Endothelial cell of umbilical vein (primary cell): ENCODE measurements at regions not wholly inside any gene's neighbourhood (a gene's known extent, or its start where the extent isn't known, plus 50 kb on each side); places are given as distances from the start of the nearest gene placed in this dataset.

ENCODE experiments used
- BruUV-seq: library from RNA; stranded (reverse); fragments of 400-500 nt; replicated peaks from 2 replicates; lab custom pipeline; 2021; lab: Mats Ljungman, UMichigan
- CTCF ChIA-PET: fragments of 300-600, 350-600 bp; sonication (Branson Sonifier 250); formaldehyde crosslinking; loops from one replicate; lab custom pipeline; 2021; ENCODE audit warnings: antibody characterized with exemption, inconsistent platforms; lab: Charles Lee
- POLR2A ChIA-PET: fragments of 300-600, 350-600 bp; sonication (Branson Sonifier 250); formaldehyde crosslinking; loops from one replicate; lab custom pipeline; 2021; ENCODE audit warnings: antibody characterized with exemption, inconsistent platforms; lab: Charles Lee
- DNase-seq: peaks from one replicate; pipeline ENCODE4 v3.0.0-alpha.2; 2011; ENCODE audit warnings: low read depth, low spot score
- FAIRE-seq: peaks from 2 replicates; lab custom pipeline; 2011; peaks lifted over from hg19 to GRCh38; lab: Jason Lieb, UNC
- H2AFZ ChIP-seq: 2 replicates; pipeline ENCODE4 v1.6.0; 2012; ENCODE audit warnings: low read depth, low read length, control low read depth, inconsistent platforms
- H3K27ac ChIP-seq: 2 replicates; pipeline ENCODE4 v1.5.1; 2011; ENCODE audit warnings: low read depth, mild to moderate bottlenecking, control low read depth, low read length, moderate library complexity; ENCODE audit not compliant: insufficient read depth
- H3K27me3 ChIP-seq, 2 experiments: 2 replicates each; pipeline versions ENCODE4 v1.6.0 to v1.6.1; 2011; ENCODE audit warnings: low read length in 2 of 2, mixed read lengths in 1 of 2; ENCODE audit not compliant: control insufficient read depth in 2 of 2, insufficient read depth in 2 of 2
- H3K36me3 ChIP-seq, 2 experiments: 2 replicates in 1 of 2; 3 replicates in 1 of 2; pipeline ENCODE4 v1.5.1; 2011; ENCODE audit warnings: low read length in 2 of 2, mild to moderate bottlenecking in 1 of 2, moderate library complexity in 1 of 2; ENCODE audit not compliant: control insufficient read depth in 2 of 2, insufficient read depth in 2 of 2; ENCODE audit errors: extremely low read depth in 1 of 2
- H3K4me1 ChIP-seq: 3 replicates; pipeline ENCODE4 v1.5.1; 2011; ENCODE audit warnings: mild to moderate bottlenecking, low read length; ENCODE audit not compliant: control insufficient read depth, insufficient read depth; ENCODE audit errors: extremely low read depth
- H3K4me2 ChIP-seq: 2 replicates; pipeline ENCODE4 v1.6.1; 2011; ENCODE audit warnings: low read length, control low read depth, mixed read lengths; ENCODE audit not compliant: insufficient read depth
- H3K4me3 ChIP-seq, 3 experiments: fragments of 200-600 bp in 1 of 3; sonication (generic), shearing (Covaris generic) in 1 of 3; replicated peaks in 1 of 3; 2 replicates each; pipeline ENCODE4 v1.5.1; 2011 to 2016; ENCODE audit warnings: control low read depth in 3 of 3, low read length in 3 of 3, mild to moderate bottlenecking in 2 of 3, inconsistent platforms in 1 of 3, low read depth in 1 of 3, moderate library complexity in 1 of 3; ENCODE audit not compliant: insufficient read depth in 1 of 3
- H3K79me2 ChIP-seq: 2 replicates; pipeline ENCODE4 v1.6.0; 2012; ENCODE audit warnings: low read length, inconsistent platforms; ENCODE audit not compliant: control insufficient read depth, insufficient read depth
- H3K9ac ChIP-seq: replicated peaks from 2 replicates; pipeline ENCODE3; 2011; ENCODE audit warnings: low read length, control low read depth; ENCODE audit not compliant: insufficient read depth; ENCODE audit errors: extremely low read depth
- H3K9me1 ChIP-seq: replicated peaks from 3 replicates; pipeline ENCODE4 v1.6.0; 2011; ENCODE audit warnings: mild to moderate bottlenecking, low read length; ENCODE audit not compliant: control insufficient read depth, insufficient read depth; ENCODE audit errors: extremely low read depth
- H3K9me3 ChIP-seq: replicated peaks from 2 replicates; pipeline ENCODE4 v1.5.1; 2012; ENCODE audit warnings: low read length, inconsistent platforms; ENCODE audit not compliant: control insufficient read depth, insufficient read depth
- H4K20me1 ChIP-seq: replicated peaks from 2 replicates; pipeline ENCODE3; 2011; ENCODE audit warnings: mild to moderate bottlenecking, low read length; ENCODE audit not compliant: control insufficient read depth, insufficient read depth; ENCODE audit errors: extremely low read depth
- CTCF ChIP-seq, 2 donors: IDR thresholded peaks; 1 replicate in 1 of 2; 2 replicates in 1 of 2; pipeline ENCODE4 v1.5.1; 2011; ENCODE audit warnings: low read length in 2 of 2, mild to moderate bottlenecking in 2 of 2, moderate library complexity in 2 of 2, control low read depth in 1 of 2, inconsistent platforms in 1 of 2, low read depth in 1 of 2; ENCODE audit not compliant: insufficient read depth in 1 of 2; ENCODE audit errors: extremely low read depth in 1 of 2
- EZH2 ChIP-seq: IDR thresholded peaks from 2 replicates; pipeline ENCODE4 v1.6.1; 2012; ENCODE audit warnings: borderline replicate concordance, low read depth, mild to moderate bottlenecking, moderate library complexity, low read length, inconsistent platforms; ENCODE audit not compliant: severe bottlenecking
- FOS ChIP-seq: IDR thresholded peaks from 2 replicates; pipeline ENCODE4 v1.6.1; 2011; ENCODE audit warnings: mild to moderate bottlenecking, low read length, moderate library complexity, borderline replicate concordance; ENCODE audit not compliant: insufficient read depth
- GATA2 ChIP-seq: IDR thresholded peaks from 2 replicates; pipeline ENCODE4 v1.7.0; 2011; ENCODE audit warnings: low read depth, mild to moderate bottlenecking, moderate library complexity, mixed read lengths, low read length; ENCODE audit not compliant: insufficient read length, insufficient read depth
- JUN ChIP-seq: IDR thresholded peaks from 2 replicates; pipeline ENCODE4 v1.6.1; 2011; ENCODE audit warnings: borderline replicate concordance, low read depth; ENCODE audit not compliant: insufficient read length, insufficient read depth
- MAX ChIP-seq: IDR thresholded peaks from 2 replicates; pipeline ENCODE4 v1.6.1; 2011; ENCODE audit not compliant: insufficient read depth, insufficient read length
- MYC ChIP-seq: IDR thresholded peaks from one replicate; pipeline ENCODE4 v1.6.1; 2011; ENCODE audit warnings: mild to moderate bottlenecking, low read depth, low read length
- POLR2A ChIP-seq: IDR thresholded peaks from 2 replicates; pipeline ENCODE4 v1.6.1; 2012; ENCODE audit warnings: low read depth, mild to moderate bottlenecking, control low read depth, low read length
- POLR2AphosphoS5 ChIP-seq: IDR thresholded peaks from 2 replicates; pipeline ENCODE4 v1.6.1; 2012; ENCODE audit warnings: low read depth, mild to moderate bottlenecking, control low read depth, low read length, moderate library complexity; ENCODE audit not compliant: insufficient read depth
- dilution Hi-C: fragments of 300-500 bp; cut with MboI; formaldehyde crosslinking; loops from one replicate; pipeline ENCODE4 v1.15.0; 2019; ENCODE audit warnings: low sequenced_read_pairs; ENCODE audit not compliant: extremely low pct_ligation_motif_present
- intact Hi-C: fragments of 100-400 bp; cut with micrococcal nuclease; formaldehyde crosslinking; loops from one replicate; pipeline ENCODE4 v1.10.0; 2022

- Histone ChIP-seq H3K4me1 (no peaks in the 10 kb centered on the region), H4K20me1 (no peaks in the 10 kb centered on the region), H3K36me3 (no peaks in the 10 kb centered on the region), H3K4me3 (no peak overlapping the region), H3K27me3 (no peaks in the 10 kb centered on the region), H3K79me2 (no peaks in the 10 kb centered on the region), H3K9me1 (no peaks in the 10 kb centered on the region), H3K9me3 (no peaks in the 10 kb centered on the region), H2AFZ (no peak overlapping the region), H3K27ac (no peak overlapping the region), H3K9ac (no peak overlapping the region), H3K4me2 (no peak overlapping the region)
- dilution Hi-C loops, result no loop called here
- FAIRE-seq (peak; percentile 63), DNase-seq (peak; percentile 28)
- CTCF ChIA-PET, result interaction anchor here (1.6 kb wide), 1 partner anchor 13 kb away, joined by 4 read pairs; no protein-coding TSS in a partner anchor
- intact Hi-C loops, result no loop called here
- TF ChIP-seq MYC, result no peak
- no peak for TF ChIP-seq POLR2AphosphoS5
- peak; percentile 24 for TF ChIP-seq FOS
- no peak for TF ChIP-seq MAX
- POLR2A ChIA-PET, result no interaction called here
- no TSS peak for BruUV-seq
Observed at GRCh38 chr10:88039496-88040200, 176.2 kb downstream of the PTEN start.

GRCh38 chr10:88041243-88042159 lies 178.1 kb downstream of the PTEN start:
- BruUV-seq, result no TSS peak
- FAIRE-seq, result no peak
- dilution Hi-C loops, result no loop called here
- Histone ChIP-seq H3K9ac (no peak overlapping the region), H4K20me1 (no peaks in the 10 kb centered on the region), H2AFZ (no peak overlapping the region), H3K79me2 (no peaks in the 10 kb centered on the region), H3K27ac (no peak overlapping the region), H3K27me3 (no peaks in the 10 kb centered on the region), H3K36me3 (no peaks in the 10 kb centered on the region), H3K4me3 (no peak overlapping the region), H3K9me1 (no peaks in the 10 kb centered on the region), H3K4me1 (no peaks in the 10 kb centered on the region), H3K9me3 (no peaks in the 10 kb centered on the region), H3K4me2 (no peak overlapping the region)
- no peak for TF ChIP-seq MAX
- TF ChIP-seq EZH2, result no peak
- TF ChIP-seq JUN, result no peak
- no peak for TF ChIP-seq GATA2
- TF ChIP-seq MYC, result no peak
- no peak for TF ChIP-seq POLR2A
- no peak for TF ChIP-seq POLR2AphosphoS5
- TF ChIP-seq FOS, result no peak
- no peak for TF ChIP-seq CTCF (IDR thresholded peaks at IDR 0.05; ENCODE audit: extremely low read depth in 1 of 2, insufficient read depth in 1 of 2, low read depth in 1 of 2, low read length in 2 of 2)
- POLR2A ChIA-PET, result no interaction called here
- intact Hi-C loops, result loop anchor here (2.0 kb wide), 1 partner anchor 25 kb away; no protein-coding TSS in a partner anchor
- CTCF ChIA-PET, result no interaction called here
- no peak for DNase-seq
